Muscle of arm (tissue), 1 donor: ENCODE measurements at regions not wholly inside any gene's neighbourhood (a gene's known extent, or its start where the extent isn't known, plus 50 kb on each side); places are given as distances from the start of the nearest gene placed in this dataset.
A peak's percentile ranks its signal among the peaks of the same experiment; 100 is the strongest.
"Not testable (repeated sequence)": the region's sequence is repeated elsewhere in the genome, so short reads cannot be mapped to it uniquely, and the experiment has no call there.

Experiments used
- DNase-seq: peaks from one replicate; pipeline ENCODE4 v3.0.0-alpha.2; 2013

- DNase-seq, result no peak
Observed at GRCh38 chr1:187516874-187517273, 688.1 kb downstream of the PLA2G4A start.

- no peak for DNase-seq
Observed at GRCh38 chr1:187517546-187517945, 688.8 kb downstream of the PLA2G4A start.

GRCh38 chr1:187527346-187527745 is 698.6 kb downstream of the PLA2G4A start:
- DNase-seq, result no peak

- peak; percentile 2 for DNase-seq
Observed at GRCh38 chr1:187537936-187538335, 709.2 kb downstream of the PLA2G4A start.

GRCh38 chr1:187549540-187549939 is 720.8 kb downstream of the PLA2G4A start:
- DNase-seq, result no peak

- no peak for DNase-seq
Observed at GRCh38 chr1:187551061-187551460, 722.3 kb downstream of the PLA2G4A start.

DNA sequence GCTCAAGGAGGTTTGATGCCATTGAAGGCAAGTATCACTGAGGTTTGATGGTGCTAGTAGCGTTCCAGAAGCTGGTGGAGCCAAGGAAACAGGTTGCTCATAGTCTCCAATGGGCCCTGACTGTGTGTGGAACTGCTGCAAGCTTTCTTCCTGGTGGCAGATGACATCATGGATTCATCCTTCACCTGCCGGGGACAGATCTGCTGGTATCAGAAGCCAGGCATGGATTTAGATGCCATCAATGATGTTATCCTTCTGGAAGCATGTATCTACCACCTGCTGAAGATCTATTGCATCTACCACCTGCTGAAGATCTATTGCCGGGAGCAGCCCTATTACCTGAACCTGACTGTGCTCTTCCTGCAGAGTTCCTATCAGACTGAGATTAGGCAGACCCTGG is 734.4 kb downstream of the PLA2G4A start:
- no peak for DNase-seq

DNA sequence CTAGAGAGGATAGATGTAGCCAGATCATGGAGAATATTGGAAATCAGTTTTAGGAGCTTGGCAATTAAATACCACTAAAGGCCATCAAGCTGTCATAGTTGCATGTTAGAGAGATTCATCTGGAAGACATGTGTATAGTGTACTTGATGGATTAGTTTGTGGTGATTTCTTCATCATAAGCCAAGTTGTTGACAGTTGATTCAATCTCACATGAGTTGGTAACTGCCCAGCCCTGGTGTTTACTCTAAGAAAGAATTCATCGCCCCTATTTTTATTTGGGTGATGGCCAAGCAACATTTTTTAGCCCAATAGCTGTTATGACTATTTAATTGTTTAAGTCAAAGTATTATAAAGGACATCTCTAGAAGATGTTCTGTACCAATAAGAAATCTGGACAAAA is 737.6 kb downstream of the PLA2G4A start:
- no peak for DNase-seq

DNA sequence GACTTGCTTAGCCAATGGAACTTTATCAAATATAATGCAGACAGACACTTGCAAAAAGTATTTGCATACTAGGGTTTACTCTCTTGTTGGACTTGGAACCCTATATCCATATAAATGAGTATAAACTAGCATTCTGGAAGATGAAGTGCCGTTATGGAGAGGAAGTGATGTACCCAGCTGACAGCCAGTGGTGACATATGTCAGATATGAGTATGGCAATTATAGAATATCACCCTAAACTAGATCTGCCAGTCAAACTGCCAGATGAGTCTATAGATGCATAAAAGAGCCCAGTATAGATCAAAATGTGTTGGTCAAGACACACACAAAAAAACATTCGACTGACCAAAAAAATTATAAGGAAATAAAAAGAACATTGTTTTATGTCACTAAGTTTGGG is 739.3 kb downstream of the PLA2G4A start:
- no peak for DNase-seq

GRCh38 chr1:187570166-187570565 is 741.4 kb downstream of the PLA2G4A start:
- no peak for DNase-seq

GRCh38 chr1:187577610-187578009 is 748.9 kb downstream of the PLA2G4A start:
- no peak for DNase-seq

GRCh38 chr1:187588917-187589316 is 760.2 kb downstream of the PLA2G4A start:
- no peak for DNase-seq

GRCh38 chr1:187605736-187606135 is 777.0 kb downstream of the PLA2G4A start:
- DNase-seq, result no peak

GRCh38 chr1:187615853-187616735 is 787.3 kb downstream of the PLA2G4A start:
- not testable (repeated sequence) for DNase-seq

- not testable (repeated sequence) for DNase-seq
Observed at GRCh38 chr1:187616830-187617229, 788.1 kb downstream of the PLA2G4A start.

DNA sequence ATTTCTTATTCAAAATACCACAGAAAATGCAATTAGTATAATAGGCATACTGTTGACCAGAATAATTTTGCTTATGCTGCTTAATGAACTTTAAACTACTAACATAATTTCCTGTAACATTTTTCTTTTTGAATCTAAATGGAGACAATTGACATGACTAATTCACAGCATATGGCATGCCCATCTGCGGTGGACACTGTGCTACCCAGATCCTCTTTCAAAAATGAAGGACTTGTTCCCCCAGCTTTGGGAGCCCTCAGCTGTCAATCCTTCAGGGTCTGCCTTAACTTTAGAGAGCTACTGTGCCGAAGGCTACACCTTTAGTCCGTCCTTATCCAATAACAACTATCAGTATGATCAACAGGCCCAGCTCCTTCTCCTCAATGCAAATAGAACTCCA is 789.0 kb downstream of the PLA2G4A start:
- no peak for DNase-seq

GRCh38 chr1:187619175-187619574 is 790.4 kb downstream of the PLA2G4A start:
- no peak for DNase-seq

DNA sequence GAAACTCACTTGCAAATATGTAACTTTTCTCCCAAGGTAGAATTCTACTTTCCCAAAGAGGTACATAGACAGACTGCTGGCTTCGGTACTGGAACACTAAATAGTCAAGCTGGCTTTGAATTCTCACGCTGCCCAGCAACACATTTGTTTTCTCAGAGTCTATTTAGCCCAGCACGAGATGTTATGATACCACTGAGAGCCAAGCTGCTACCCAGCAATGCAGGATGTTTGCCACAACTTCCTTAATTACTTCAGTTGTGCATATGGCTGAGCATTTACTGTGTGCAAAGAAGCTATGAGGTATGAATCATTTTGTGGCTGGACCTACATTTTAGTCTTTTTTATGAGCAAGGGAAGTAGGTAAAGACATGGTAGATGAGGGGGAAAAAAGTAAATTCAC is 793.2 kb downstream of the PLA2G4A start:
- DNase-seq, result no peak

DNA sequence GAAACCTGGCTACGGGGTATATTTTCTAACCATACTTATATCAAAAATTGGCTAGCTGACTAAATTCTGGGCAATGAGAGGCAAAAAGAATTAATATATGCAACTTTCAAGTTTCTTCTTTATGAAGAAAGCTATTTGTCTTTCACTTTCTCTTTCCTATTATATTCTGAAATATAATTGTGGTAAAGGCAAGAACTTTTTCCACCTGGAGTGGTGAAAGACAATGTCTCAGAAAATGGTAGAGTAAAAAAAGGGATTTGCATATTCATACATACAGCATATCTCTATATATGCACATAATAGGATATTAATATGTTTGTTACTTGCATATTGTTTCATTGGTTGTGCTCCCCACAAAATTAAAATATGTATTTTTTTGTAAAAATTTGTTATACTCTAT is 793.8 kb downstream of the PLA2G4A start:
- no peak for DNase-seq

DNA sequence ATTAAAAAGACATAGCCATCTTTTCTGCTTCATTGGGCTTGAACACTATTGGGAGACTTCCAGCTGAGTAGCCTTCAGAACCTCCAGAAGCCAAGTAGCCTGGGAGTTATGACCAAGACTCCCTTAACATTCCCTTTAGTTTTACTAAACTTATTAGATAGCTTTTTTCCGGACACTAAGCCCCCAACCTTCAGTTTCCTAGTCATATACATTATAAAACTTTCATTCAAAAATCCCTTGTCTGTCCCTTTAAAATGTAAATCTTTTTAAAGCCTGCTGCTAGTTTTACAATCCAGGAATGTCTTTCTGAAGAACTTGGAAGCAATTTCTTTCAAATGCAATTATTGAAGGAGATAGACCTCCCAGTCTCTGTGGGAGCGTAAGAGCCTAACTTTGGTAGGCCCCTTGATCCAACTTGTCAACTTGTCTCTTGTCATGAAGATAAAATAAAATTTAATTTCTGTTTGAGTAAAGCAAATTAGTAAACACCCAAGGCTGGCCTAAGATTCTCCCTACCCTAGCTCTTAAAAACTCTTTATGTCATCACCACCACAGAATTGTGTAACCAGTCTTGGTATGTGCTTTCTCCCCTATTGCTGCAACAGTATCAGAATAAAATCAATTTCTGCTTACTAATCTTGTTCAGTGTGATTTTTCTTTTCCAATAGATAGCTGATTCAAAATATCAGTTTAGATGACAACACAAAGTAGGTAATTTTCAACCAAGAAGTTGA is 796.2 kb downstream of the PLA2G4A start:
- DNase-seq, result no peak

DNA sequence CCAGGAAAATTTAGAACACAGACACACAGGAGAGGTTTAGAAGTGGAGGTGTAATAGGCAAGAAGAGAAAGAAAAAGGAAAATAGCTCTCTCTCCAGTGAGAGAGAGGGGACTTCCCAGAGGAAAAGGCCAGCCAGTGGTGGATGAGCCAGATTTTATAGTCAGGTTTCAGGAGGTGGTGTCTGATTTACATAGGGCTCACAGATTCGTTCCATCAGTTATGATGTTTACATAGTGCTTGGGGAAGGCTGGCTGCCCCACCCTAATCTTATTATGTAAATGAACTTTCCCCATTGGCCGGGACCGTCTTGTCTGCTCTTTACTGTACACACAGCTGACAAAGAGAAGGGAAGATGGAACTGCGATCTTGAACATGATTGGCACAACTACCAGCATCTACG is 797.3 kb downstream of the PLA2G4A start:
- DNase-seq, result no peak

DNA sequence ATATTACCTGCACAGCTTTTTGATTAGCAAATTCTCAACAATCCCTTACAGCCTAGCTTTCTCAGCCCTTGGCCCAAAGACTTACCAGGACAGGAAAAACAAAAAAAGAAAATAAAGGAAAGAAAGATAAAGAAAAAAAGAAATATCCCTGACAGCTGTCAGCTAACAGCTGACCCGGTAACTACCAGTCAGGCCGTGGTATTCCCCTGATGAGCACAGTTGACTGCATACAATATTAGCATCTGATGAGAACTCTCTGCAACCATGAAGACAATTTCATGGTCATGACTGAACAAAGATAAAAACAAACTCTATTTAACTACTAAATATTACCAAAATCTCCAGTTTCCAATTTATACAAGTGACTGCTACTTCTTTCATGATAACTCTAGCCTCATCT is 798.8 kb downstream of the PLA2G4A start:
- no peak for DNase-seq

DNA sequence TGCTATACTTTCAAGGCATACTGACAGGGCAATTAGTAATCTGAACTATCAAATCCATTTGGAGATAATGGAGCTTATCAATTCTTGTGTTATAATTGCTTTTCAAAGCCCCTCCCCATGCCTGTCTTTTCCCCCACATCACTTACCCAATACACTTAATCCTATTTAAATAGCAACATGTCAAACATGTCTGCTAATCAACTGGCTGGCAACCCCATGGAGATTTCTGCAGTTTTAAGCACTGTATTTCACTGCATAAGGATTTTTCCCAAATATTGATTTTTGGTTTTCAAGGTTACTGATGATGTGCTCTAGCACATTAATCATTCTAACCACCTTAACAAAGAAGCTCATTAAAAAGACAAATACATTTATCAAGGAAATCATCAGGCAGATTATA is 800.3 kb downstream of the PLA2G4A start:
- no peak for DNase-seq
